Lower lobe of right lung (tissue), 2 donors: ENCODE measurements at regions not wholly inside any gene's neighbourhood (a gene's known extent, or its start where the extent isn't known, plus 50 kb on each side); places are given as distances from the start of the nearest gene placed in this dataset.

ENCODE experiments used
- ATAC-seq, 2 donors: fragments of 200-7000 bp; cut with Tn5 transposase; one replicate each; pipeline ENCODE4 v1.9.1; 2020 to 2022; ENCODE audit warnings: mild to moderate bottlenecking in 2 of 2, moderate library complexity in 2 of 2
- DNase-seq: peaks from one replicate; pipeline ENCODE4 v3.0.0-alpha.2; 2020
- H3K27ac ChIP-seq: fragments of 200-600 bp; one replicate; pipeline ENCODE4 v1.8.0; 2022
- H3K27me3 ChIP-seq: fragments of 200-600 bp; one replicate; pipeline ENCODE4 v1.8.0; 2022; ENCODE audit warnings: low read depth
- H3K36me3 ChIP-seq: fragments of 200-600 bp; one replicate; pipeline ENCODE4 v1.8.0; 2022; ENCODE audit warnings: mild to moderate bottlenecking
- H3K4me1 ChIP-seq: fragments of 200-600 bp; one replicate; pipeline ENCODE4 v1.8.0; 2022
- H3K4me3 ChIP-seq: fragments of 200-600 bp; one replicate; pipeline ENCODE4 v1.8.0; 2022; ENCODE audit warnings: mild to moderate bottlenecking
- H3K9me3 ChIP-seq: fragments of 200-600 bp; one replicate; pipeline ENCODE4 v1.8.0; 2022
- CTCF ChIP-seq: fragments of 200-600 bp; IDR thresholded peaks from one replicate; pipeline ENCODE4 v1.8.0; 2022; ENCODE audit warnings: antibody characterized with exemption, mild to moderate bottlenecking
- intact Hi-C: fragments of 100-400 bp; cut with DNase I; formaldehyde crosslinking; loops from one replicate; pipeline ENCODE4 v1.11.0; 2022
- donor health status: DM: no; HTN: yes; CAD: no; lungs with severe emphysema.

GRCh38 chr20:52078289-52078688 lies 113.3 kb downstream of the ZFP64 start:
- no peak for TF ChIP-seq CTCF
- ATAC-seq, result no peak
- intact Hi-C loops, result no loop called here

GRCh38 chr20:52076164-52076563 lies 115.4 kb downstream of the ZFP64 start:
- no peak overlapping the region for H3K4me3 ChIP-seq
- H3K9me3 ChIP-seq, result no peaks in the 10 kb centered on the region
- H3K27ac ChIP-seq, result no peak overlapping the region
- TF ChIP-seq CTCF, result no peak
- intact Hi-C loops, result no loop called here
- H3K36me3 ChIP-seq, result no peaks in the 10 kb centered on the region
- DNase-seq (no peak), ATAC-seq (no peak)
- no peaks in the 10 kb centered on the region for H3K27me3 ChIP-seq
- no peaks in the 10 kb centered on the region for H3K4me1 ChIP-seq

More at GRCh38 chr20:52078289-52078688, 113.3 kb downstream of the ZFP64 start:
- Histone ChIP-seq H3K4me1 (no peaks in the 10 kb centered on the region), H3K9me3 (no peaks in the 10 kb centered on the region), H3K36me3 (no peaks in the 10 kb centered on the region), H3K27me3 (no peaks in the 10 kb centered on the region), H3K27ac (no peak overlapping the region), H3K4me3 (no peak overlapping the region)
- DNase-seq, result no peak

GRCh38 chr20:52075400-52075799 lies 116.2 kb downstream of the ZFP64 start:
- no peak for TF ChIP-seq CTCF
- no peak for DNase-seq
- intact Hi-C loops, result no loop called here

GRCh38 chr20:52071136-52071535 lies 120.4 kb downstream of the ZFP64 start:
- H3K36me3 ChIP-seq, result no peaks in the 10 kb centered on the region
- no peak for TF ChIP-seq CTCF
- no peak for ATAC-seq
- intact Hi-C loops, result no loop called here
- DNase-seq, result no peak
- no peaks in the 10 kb centered on the region for H3K27me3 ChIP-seq
- no peaks in the 10 kb centered on the region for H3K9me3 ChIP-seq
- H3K27ac ChIP-seq, result no peak overlapping the region
- H3K4me3 ChIP-seq, result no peak overlapping the region
- H3K4me1 ChIP-seq, result no peaks in the 10 kb centered on the region

More at GRCh38 chr20:52075400-52075799, 116.2 kb downstream of the ZFP64 start:
- no peaks in the 10 kb centered on the region for H3K4me1 ChIP-seq
- no peaks in the 10 kb centered on the region for H3K9me3 ChIP-seq
- H3K4me3 ChIP-seq, result no peak overlapping the region
- H3K36me3 ChIP-seq, result no peaks in the 10 kb centered on the region
- ATAC-seq, result no peak
- H3K27me3 ChIP-seq, result no peaks in the 10 kb centered on the region
- H3K27ac ChIP-seq, result no peak overlapping the region

- H3K36me3 ChIP-seq, result no peaks in the 10 kb centered on the region
- ATAC-seq (no peak), DNase-seq (no peak)
- H3K9me3 ChIP-seq, result no peaks in the 10 kb centered on the region
- H3K27ac ChIP-seq, result no peak overlapping the region
- intact Hi-C loops, result no loop called here
- no peak for TF ChIP-seq CTCF
- no peak overlapping the region for H3K4me3 ChIP-seq
- H3K4me1 ChIP-seq, result no peaks in the 10 kb centered on the region
- H3K27me3 ChIP-seq, result no peaks in the 10 kb centered on the region
Measured at GRCh38 chr20:52064931-52065330, 126.6 kb downstream of the ZFP64 start.
